ENCODE measurements at regions not wholly inside any gene's neighbourhood (a gene's known extent, or its start where the extent isn't known, plus 50 kb on each side); places are given as distances from the start of the nearest gene placed in this dataset.

DNA sequence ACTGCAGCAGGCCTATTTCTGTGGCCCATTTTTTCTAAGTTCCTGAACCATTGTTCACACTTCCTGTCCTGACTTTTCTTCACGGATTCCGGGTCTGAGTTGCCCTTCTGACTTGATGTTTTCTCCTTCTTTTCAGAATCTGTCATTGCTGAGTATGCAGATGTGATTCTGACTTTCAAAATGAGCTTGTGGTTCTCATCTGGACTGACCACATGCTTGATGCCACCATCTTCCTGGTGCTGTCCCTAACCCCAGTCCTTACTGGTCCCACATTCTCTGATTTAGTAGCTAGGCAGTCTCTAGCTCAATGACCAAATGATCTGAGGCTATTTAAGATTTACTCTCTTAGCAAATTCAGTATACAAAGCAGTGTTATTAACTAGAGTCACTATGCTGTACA, 822.3 kb upstream of the TENM3 start:
- TF ChIP-seq, protein P1, sequence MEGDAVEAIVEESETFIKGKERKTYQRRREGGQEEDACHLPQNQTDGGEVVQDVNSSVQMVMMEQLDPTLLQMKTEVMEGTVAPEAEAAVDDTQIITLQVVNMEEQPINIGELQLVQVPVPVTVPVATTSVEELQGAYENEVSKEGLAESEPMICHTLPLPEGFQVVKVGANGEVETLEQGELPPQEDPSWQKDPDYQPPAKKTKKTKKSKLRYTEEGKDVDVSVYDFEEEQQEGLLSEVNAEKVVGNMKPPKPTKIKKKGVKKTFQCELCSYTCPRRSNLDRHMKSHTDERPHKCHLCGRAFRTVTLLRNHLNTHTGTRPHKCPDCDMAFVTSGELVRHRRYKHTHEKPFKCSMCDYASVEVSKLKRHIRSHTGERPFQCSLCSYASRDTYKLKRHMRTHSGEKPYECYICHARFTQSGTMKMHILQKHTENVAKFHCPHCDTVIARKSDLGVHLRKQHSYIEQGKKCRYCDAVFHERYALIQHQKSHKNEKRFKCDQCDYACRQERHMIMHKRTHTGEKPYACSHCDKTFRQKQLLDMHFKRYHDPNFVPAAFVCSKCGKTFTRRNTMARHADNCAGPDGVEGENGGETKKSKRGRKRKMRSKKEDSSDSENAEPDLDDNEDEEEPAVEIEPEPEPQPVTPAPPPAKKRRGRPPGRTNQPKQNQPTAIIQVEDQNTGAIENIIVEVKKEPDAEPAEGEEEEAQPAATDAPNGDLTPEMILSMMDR (conservative IDR thresholded peaks at IDR 0.05) = no peak
- TF ChIP-seq ZFX (IDR thresholded peaks at IDR 0.05) = no peak

Measured in C4-2B (cell line).